ENCODE measurements at regions not wholly inside any gene's neighbourhood (a gene's known extent, or its start where the extent isn't known, plus 50 kb on each side); places are given as distances from the start of the nearest gene placed in this dataset.

- TF ChIP-seq CTCF (IDR thresholded peaks at IDR 0.05; ENCODE audit: borderline replicate concordance, insufficient read depth, low read depth, low read length), result no peak
- H3K4me3 ChIP-seq (ENCODE audit: low read depth, low read length), result no peak overlapping the region
Observed at GRCh38 chr6:44733126-44733525, 345.6 kb downstream of the CDC5L start.

- TF ChIP-seq CTCF (IDR thresholded peaks at IDR 0.05; ENCODE audit: borderline replicate concordance, insufficient read depth, low read depth, low read length), result no peak
- H3K4me3 ChIP-seq (ENCODE audit: low read depth, low read length), result no peak overlapping the region
Observed at GRCh38 chr6:44733868-44734267, 346.4 kb downstream of the CDC5L start.

GRCh38 chr6:44734886-44735629 lies 347.6 kb downstream of the CDC5L start:
- H3K4me3 ChIP-seq (ENCODE audit: low read depth, low read length), result no peak overlapping the region
- no peak for TF ChIP-seq CTCF (IDR thresholded peaks at IDR 0.05; ENCODE audit: borderline replicate concordance, insufficient read depth, low read depth, low read length)

GRCh38 chr6:44735630-44735963 lies 348.1 kb downstream of the CDC5L start:
- TF ChIP-seq CTCF (IDR thresholded peaks at IDR 0.05; ENCODE audit: borderline replicate concordance, insufficient read depth, low read depth, low read length), result no peak
- H3K4me3 ChIP-seq (ENCODE audit: low read depth, low read length), result no peak overlapping the region

GRCh38 chr6:44737341-44737740 lies 349.8 kb downstream of the CDC5L start:
- H3K4me3 ChIP-seq (ENCODE audit: low read depth, low read length), result no peak overlapping the region
- TF ChIP-seq CTCF (IDR thresholded peaks at IDR 0.05; ENCODE audit: borderline replicate concordance, insufficient read depth, low read depth, low read length), result no peak

GRCh38 chr6:44737829-44738528 lies 350.5 kb downstream of the CDC5L start:
- TF ChIP-seq CTCF (IDR thresholded peaks at IDR 0.05; ENCODE audit: borderline replicate concordance, insufficient read depth, low read depth, low read length), result no peak
- no peak overlapping the region for H3K4me3 ChIP-seq (ENCODE audit: low read depth, low read length)

- TF ChIP-seq CTCF (IDR thresholded peaks at IDR 0.05; ENCODE audit: borderline replicate concordance, insufficient read depth, low read depth, low read length), result no peak
Observed at GRCh38 chr6:44738601-44739146, 351.2 kb downstream of the CDC5L start.

More at GRCh38 chr6:44738601-44739146, 351.2 kb downstream of the CDC5L start:
- no peak overlapping the region for H3K4me3 ChIP-seq (ENCODE audit: low read depth, low read length)
